RWPE2 (cell line): ENCODE measurements at regions not wholly inside any gene's neighbourhood (a gene's known extent, or its start where the extent isn't known, plus 50 kb on each side); places are given as distances from the start of the nearest gene placed in this dataset.

Source experiments
- ATAC-seq: fragments of 200-7000 bp; cut with Tn5 transposase; 3 replicates; pipeline ENCODE4 v1.9.1; 2021; ENCODE audit warnings: low read depth
- DNase-seq: peaks from one replicate; pipeline ENCODE4 v3.0.0-alpha.2; 2020; ENCODE audit warnings: low spot score
- H3K27ac ChIP-seq: fragments of 450-650 bp; 2 replicates; pipeline ENCODE4 v1.5.1; 2017; ENCODE audit warnings: mild to moderate bottlenecking; ENCODE audit not compliant: poor library complexity, severe bottlenecking
- H3K27me3 ChIP-seq: fragments of 250-450 bp; sonication (Bioruptor Pico); 2 replicates; pipeline ENCODE4 v1.5.1; 2021; ENCODE audit warnings: mild to moderate bottlenecking, moderate library complexity; ENCODE audit not compliant: insufficient read depth, poor library complexity, severe bottlenecking
- H3K36me3 ChIP-seq: fragments of 250-450 bp; sonication (Bioruptor Pico); 2 replicates; pipeline ENCODE4 v1.5.1; 2020; ENCODE audit warnings: low read depth, mild to moderate bottlenecking, moderate library complexity
- H3K4me1 ChIP-seq: fragments of 250-450 bp; sonication (Bioruptor Pico); 2 replicates; pipeline ENCODE4 v1.5.1; 2021; ENCODE audit warnings: mild to moderate bottlenecking, moderate library complexity; ENCODE audit not compliant: insufficient read depth, poor library complexity, severe bottlenecking
- H3K4me3 ChIP-seq: fragments of 250-450 bp; sonication (Bioruptor Pico); 2 replicates; pipeline ENCODE4 v1.5.1; 2021; ENCODE audit warnings: mild to moderate bottlenecking, moderate library complexity; ENCODE audit not compliant: severe bottlenecking
- H3K9me3 ChIP-seq: fragments of 250-450 bp; sonication (Bioruptor Pico); 2 replicates; pipeline ENCODE4 v1.5.1; 2021; ENCODE audit warnings: mild to moderate bottlenecking, moderate library complexity; ENCODE audit not compliant: severe bottlenecking
- CTCF ChIP-seq: fragments of 450-650 bp; IDR thresholded peaks from one replicate; pipeline ENCODE4 v1.5.1; 2017; ENCODE audit warnings: mild to moderate bottlenecking, moderate library complexity; ENCODE audit not compliant: poor library complexity, severe bottlenecking

GRCh38 chr4:136000246-136000645, 1532.0 kb downstream of the PCDH18 start:
- Histone ChIP-seq H3K4me3 (no peak overlapping the region), H3K27ac (no peak overlapping the region), H3K9me3 (no peaks in the 10 kb centered on the region), H3K27me3 (no peaks in the 10 kb centered on the region), H3K36me3 (no peaks in the 10 kb centered on the region), H3K4me1 (no peaks in the 10 kb centered on the region)
- no peak for DNase-seq
- no peak for TF ChIP-seq CTCF
- ATAC-seq, result no peak

- no peak for ATAC-seq
- Histone ChIP-seq H3K27ac (no peak overlapping the region), H3K4me1 (no peaks in the 10 kb centered on the region), H3K4me3 (no peak overlapping the region), H3K9me3 (peaks cover 2% of the 10 kb centered on the region), H3K36me3 (no peaks in the 10 kb centered on the region), H3K27me3 (no peaks in the 10 kb centered on the region)
- no peak for DNase-seq
- no peak for TF ChIP-seq CTCF
Observed at GRCh38 chr4:135994360-135994759, 1537.9 kb downstream of the PCDH18 start.

GRCh38 chr4:135976860-135977259, 1555.4 kb downstream of the PCDH18 start:
- no peak overlapping the region for H3K27ac ChIP-seq
- no peak for TF ChIP-seq CTCF
- no peak overlapping the region for H3K4me3 ChIP-seq
- DNase-seq (no peak), ATAC-seq (no peak)
- no peaks in the 10 kb centered on the region for H3K9me3 ChIP-seq
- H3K27me3 ChIP-seq, result no peaks in the 10 kb centered on the region
- H3K36me3 ChIP-seq, result no peaks in the 10 kb centered on the region
- no peaks in the 10 kb centered on the region for H3K4me1 ChIP-seq

GRCh38 chr4:135966936-135967335, 1565.4 kb downstream of the PCDH18 start:
- H3K27ac ChIP-seq, result no peak overlapping the region
- no peaks in the 10 kb centered on the region for H3K36me3 ChIP-seq
- no peak overlapping the region for H3K4me3 ChIP-seq
- DNase-seq (no peak), ATAC-seq (no peak)
- no peak for TF ChIP-seq CTCF
- H3K27me3 ChIP-seq, result no peaks in the 10 kb centered on the region
- H3K4me1 ChIP-seq, result no peaks in the 10 kb centered on the region
- H3K9me3 ChIP-seq, result no peaks in the 10 kb centered on the region

- no peaks in the 10 kb centered on the region for H3K36me3 ChIP-seq
- no peak for ATAC-seq
- no peak for DNase-seq
- no peaks in the 10 kb centered on the region for H3K27me3 ChIP-seq
- no peak overlapping the region for H3K4me3 ChIP-seq
- H3K9me3 ChIP-seq, result no peaks in the 10 kb centered on the region
- H3K27ac ChIP-seq, result no peak overlapping the region
- TF ChIP-seq CTCF, result no peak
- H3K4me1 ChIP-seq, result no peaks in the 10 kb centered on the region
Observed at GRCh38 chr4:135963009-135963408, 1569.3 kb downstream of the PCDH18 start.
